ENCODE measurements at regions not wholly inside any gene's neighbourhood (a gene's known extent, or its start where the extent isn't known, plus 50 kb on each side); places are given as distances from the start of the nearest gene placed in this dataset.

- POLR2A ChIA-PET: no interaction called here
- CTCF ChIA-PET: interaction anchor here (1.0 kb wide), 1 partner anchor 9 kb away, joined by 3 read pairs; no protein-coding TSS in a partner anchor
- no peak for DNase-seq (ENCODE audit: extremely low spot score)
- no peak for TF ChIP-seq CTCF (IDR thresholded peaks at IDR 0.05; ENCODE audit: control extremely low read depth, extremely low read depth, low read depth, missing control alignments)
These were observed 90.9 kb downstream of the RAP2B start for GRCh38 chr3:153252963-153253362.

GRCh38 chr3:153254361-153254760 lies 92.3 kb downstream of the RAP2B start:
- POLR2A ChIA-PET: no interaction called here
- CTCF ChIA-PET: interaction anchor here (0.9 kb wide), 1 partner anchor 19 kb away, joined by 3 read pairs; no protein-coding TSS in a partner anchor
- TF ChIP-seq CTCF (IDR thresholded peaks at IDR 0.05; ENCODE audit: control extremely low read depth, extremely low read depth, low read depth, missing control alignments): no peak
- DNase-seq (ENCODE audit: extremely low spot score): no peak

- no peak for TF ChIP-seq CTCF (IDR thresholded peaks at IDR 0.05; ENCODE audit: control extremely low read depth, extremely low read depth, low read depth, missing control alignments)
- ChIA-PET POLR2A (no interaction called here), CTCF (interaction anchor here (1.7 kb wide), 1 partner anchor 15 kb away, joined by 3 read pairs; no protein-coding TSS in a partner anchor)
- DNase-seq (ENCODE audit: extremely low spot score): no peak
These were observed 95.8 kb downstream of the RAP2B start for GRCh38 chr3:153257673-153258351.

GRCh38 chr3:153259956-153260355 lies 97.9 kb downstream of the RAP2B start:
- POLR2A ChIA-PET: no interaction called here

GRCh38 chr3:153260681-153261080 lies 98.7 kb downstream of the RAP2B start:
- DNase-seq (ENCODE audit: extremely low spot score): no peak
- ChIA-PET POLR2A (no interaction called here), CTCF (interaction anchor here (1.0 kb wide), 1 partner anchor 19 kb away, joined by 3 read pairs; no protein-coding TSS in a partner anchor)
- TF ChIP-seq CTCF (IDR thresholded peaks at IDR 0.05; ENCODE audit: control extremely low read depth, extremely low read depth, low read depth, missing control alignments): no peak

More at GRCh38 chr3:153259956-153260355, 97.9 kb downstream of the RAP2B start:
- CTCF ChIA-PET: no interaction called here
- TF ChIP-seq CTCF (IDR thresholded peaks at IDR 0.05; ENCODE audit: control extremely low read depth, extremely low read depth, low read depth, missing control alignments): no peak
- no peak for DNase-seq (ENCODE audit: extremely low spot score)

DNA sequence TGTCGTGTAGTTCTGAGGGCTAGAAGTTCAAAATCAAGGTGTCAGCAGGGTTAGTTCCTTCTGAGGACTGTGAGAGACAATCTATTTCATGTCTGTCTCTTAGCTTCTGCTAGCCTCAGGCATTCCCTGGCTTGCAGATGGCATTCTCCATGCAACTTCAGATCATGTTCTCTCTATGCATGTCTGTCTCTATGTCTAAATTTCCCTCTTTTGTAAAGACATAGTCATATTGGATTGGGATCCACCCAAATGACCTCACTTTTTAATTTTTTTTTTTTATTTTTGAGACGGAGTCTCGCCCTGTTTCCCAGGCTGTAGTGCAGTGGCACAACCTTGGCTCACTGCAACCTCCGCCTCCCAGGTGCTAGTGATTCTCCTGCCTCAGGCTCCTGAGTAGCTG lies 104.6 kb downstream of the RAP2B start:
- ChIA-PET CTCF (no interaction called here), POLR2A (no interaction called here)
- no peak for DNase-seq (ENCODE audit: extremely low spot score)
- no peak for TF ChIP-seq CTCF (IDR thresholded peaks at IDR 0.05; ENCODE audit: control extremely low read depth, extremely low read depth, low read depth, missing control alignments)
